Trophoblast cell (in vitro differentiated cells and primary cell): ENCODE measurements at regions not wholly inside any gene's neighbourhood (a gene's known extent, or its start where the extent isn't known, plus 50 kb on each side); places are given as distances from the start of the nearest gene placed in this dataset.
"Not testable (repeated sequence)": the region's sequence is repeated elsewhere in the genome, so short reads cannot be mapped to it uniquely, and the experiment has no call there.

Source experiments
- DNase-seq, 2 donors: peaks; one replicate each; pipeline ENCODE4 v3.0.0-alpha.2; 2016
- H2AFZ ChIP-seq: 2 replicates; pipeline ENCODE4 v1.6.1; 2013; ENCODE audit warnings: low read length, moderate library complexity, mild to moderate bottlenecking; ENCODE audit not compliant: insufficient read depth, poor library complexity
- H2AK5ac ChIP-seq: 2 replicates; pipeline ENCODE4 v1.6.1; 2013; ENCODE audit warnings: mild to moderate bottlenecking, low read length
- H2BK120ac ChIP-seq: 2 replicates; pipeline ENCODE4 v1.6.1; 2013; ENCODE audit warnings: low read length, mild to moderate bottlenecking, moderate library complexity; ENCODE audit not compliant: insufficient read depth, poor library complexity
- H2BK12ac ChIP-seq: 2 replicates; pipeline ENCODE4 v1.6.1; 2013; ENCODE audit warnings: mild to moderate bottlenecking, low read length, moderate library complexity
- H2BK5ac ChIP-seq: 2 replicates; pipeline ENCODE4 v1.6.1; 2013; ENCODE audit warnings: low read length, low read depth, moderate library complexity, mild to moderate bottlenecking; ENCODE audit not compliant: poor library complexity
- H3K14ac ChIP-seq: 2 replicates; pipeline ENCODE4 v1.6.1; 2013; ENCODE audit warnings: mild to moderate bottlenecking, low read length
- H3K18ac ChIP-seq: 2 replicates; pipeline ENCODE4 v1.6.1; 2013; ENCODE audit warnings: mild to moderate bottlenecking, low read length
- H3K23ac ChIP-seq: 2 replicates; pipeline ENCODE4 v1.6.1; 2013; ENCODE audit warnings: low read length
- H3K27ac ChIP-seq: 2 replicates; pipeline ENCODE4 v1.5.1; 2013; ENCODE audit warnings: low read depth, mild to moderate bottlenecking, inconsistent platforms, low read length, moderate library complexity
- H3K27me3 ChIP-seq: 2 replicates; pipeline ENCODE4 v1.6.1; 2013; ENCODE audit warnings: inconsistent platforms, mild to moderate bottlenecking, low read length, moderate library complexity; ENCODE audit not compliant: insufficient read depth
- H3K36me3 ChIP-seq, 2 experiments: 1 replicate in 1 of 2; 2 replicates in 1 of 2; pipeline ENCODE4 v1.6.1; 2013; ENCODE audit warnings: low read length in 2 of 2, mild to moderate bottlenecking in 2 of 2, moderate library complexity in 1 of 2; ENCODE audit not compliant: insufficient read depth in 2 of 2, control insufficient read depth in 1 of 2
- H3K4ac ChIP-seq: 2 replicates; pipeline ENCODE4 v1.6.1; 2013; ENCODE audit warnings: low read depth, mild to moderate bottlenecking, low read length, moderate library complexity
- H3K4me1 ChIP-seq, 2 experiments: 1 replicate in 1 of 2; 2 replicates in 1 of 2; pipeline ENCODE4 v1.6.1; 2013; ENCODE audit warnings: low read length in 2 of 2, mild to moderate bottlenecking in 2 of 2, moderate library complexity in 1 of 2; ENCODE audit not compliant: insufficient read depth in 2 of 2, control insufficient read depth in 1 of 2
- H3K4me2 ChIP-seq: 2 replicates; pipeline ENCODE4 v1.6.1; 2013; ENCODE audit warnings: inconsistent platforms, mild to moderate bottlenecking, low read length, moderate library complexity
- H3K4me3 ChIP-seq: 2 replicates; pipeline ENCODE4 v1.5.1; 2013; ENCODE audit warnings: mild to moderate bottlenecking, low read depth, low read length, inconsistent platforms
- H3K79me1 ChIP-seq: one replicate; pipeline ENCODE4 v1.6.1; 2013; ENCODE audit warnings: low read length
- H3K79me2 ChIP-seq: 2 replicates; pipeline ENCODE4 v1.6.1; 2013; ENCODE audit warnings: low read length, mild to moderate bottlenecking; ENCODE audit not compliant: control insufficient read depth, insufficient read depth, poor library complexity
- H3K9ac ChIP-seq: 2 replicates; pipeline ENCODE4 v1.6.1; 2013; ENCODE audit warnings: mild to moderate bottlenecking, low read length
- H3K9me3 ChIP-seq: 2 replicates; pipeline ENCODE4 v1.6.1; 2013; ENCODE audit warnings: low read depth, mild to moderate bottlenecking, control low read depth, inconsistent platforms, low read length; ENCODE audit not compliant: insufficient read depth
- H4K12ac ChIP-seq: 2 replicates; pipeline ENCODE4 v1.6.1; 2013; ENCODE audit warnings: low read depth, mild to moderate bottlenecking, low read length, moderate library complexity
- H4K8ac ChIP-seq: 2 replicates; pipeline ENCODE4 v1.6.1; 2013; ENCODE audit warnings: low read depth, mild to moderate bottlenecking, low read length, moderate library complexity
- H4K91ac ChIP-seq: one replicate; pipeline ENCODE4 v1.6.1; 2013; ENCODE audit warnings: low read depth, mild to moderate bottlenecking, low read length, moderate library complexity
- WGBS: extraction: QIAGEN DNeasy Blood & Tissue Kit; methylation state at CpG from one replicate; pipeline ENCODE4 v1.1.7; 2013; ENCODE audit warnings: missing lambda C conversion rate; ENCODE audit not compliant: insufficient read length, insufficient coverage; ENCODE audit errors: extremely low coverage; 5-methylcytosine and 5-hydroxymethylcytosine counted together

- not testable (repeated sequence) for H3K18ac ChIP-seq, H3K27me3 ChIP-seq, H2BK5ac ChIP-seq
Observed at GRCh38 chr4:189654396-189654795, 286.3 kb upstream of the FRG1 start.

GRCh38 chr4:189655817-189656216 lies 284.9 kb upstream of the FRG1 start:
- H3K14ac ChIP-seq, H3K4me1 ChIP-seq, H3K9ac ChIP-seq, H4K91ac ChIP-seq, H2BK120ac ChIP-seq, H2BK12ac ChIP-seq, H3K36me3 ChIP-seq, H4K12ac ChIP-seq, H3K23ac ChIP-seq, H2AK5ac ChIP-seq, H3K18ac ChIP-seq, H3K4me3 ChIP-seq, H3K79me2 ChIP-seq, H3K4me2 ChIP-seq, H2BK5ac ChIP-seq, H3K27me3 ChIP-seq, H3K27ac ChIP-seq, H3K4ac ChIP-seq, DNase-seq, H4K8ac ChIP-seq, H3K79me1 ChIP-seq, H2AFZ ChIP-seq, H3K9me3 ChIP-seq: not testable (repeated sequence)
- no CpG with 5 or more reads among the region's 8 CpGs for WGBS

More at GRCh38 chr4:189654396-189654795, 286.3 kb upstream of the FRG1 start:
- H3K4me2 ChIP-seq, H4K91ac ChIP-seq, DNase-seq, H2BK12ac ChIP-seq, H2AK5ac ChIP-seq, H3K9ac ChIP-seq, H3K4me3 ChIP-seq, H2AFZ ChIP-seq, H3K79me2 ChIP-seq, H3K4me1 ChIP-seq, H3K9me3 ChIP-seq, H3K36me3 ChIP-seq, H3K27ac ChIP-seq, H4K12ac ChIP-seq, H4K8ac ChIP-seq, H3K14ac ChIP-seq, H3K79me1 ChIP-seq, H3K23ac ChIP-seq, H2BK120ac ChIP-seq, H3K4ac ChIP-seq: not testable (repeated sequence)
- WGBS, result no CpG with 5 or more reads among the region's 9 CpGs

DNA sequence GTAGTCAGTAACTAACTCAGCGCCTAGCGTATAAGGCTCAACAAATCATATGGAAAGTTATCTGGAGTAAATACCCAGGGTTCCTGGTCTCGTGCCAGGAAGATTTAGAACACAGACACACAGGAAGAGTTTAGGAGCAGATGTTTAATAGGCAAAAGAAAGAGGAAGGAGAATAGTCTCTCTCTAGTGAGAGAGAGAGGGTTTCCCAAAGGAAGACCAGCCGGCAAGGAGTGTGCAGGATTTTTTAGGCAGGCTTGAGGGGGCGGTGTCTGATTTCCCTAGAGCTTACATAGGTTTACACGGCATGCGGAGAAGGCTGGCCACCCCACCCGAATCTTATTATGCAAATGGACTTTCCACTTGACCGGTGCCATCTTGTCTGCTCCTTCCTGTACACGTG lies 284.0 kb upstream of the FRG1 start:
- H3K23ac ChIP-seq, result no peak overlapping the region
- H3K4me2 ChIP-seq, result no peak overlapping the region
- no peak overlapping the region for H3K18ac ChIP-seq
- no peak overlapping the region for H3K27ac ChIP-seq
- no peaks in the 10 kb centered on the region for H3K79me2 ChIP-seq
- H3K79me1 ChIP-seq, result no peaks in the 10 kb centered on the region
- no peaks in the 10 kb centered on the region for H3K4me1 ChIP-seq
- no peaks in the 10 kb centered on the region for H3K27me3 ChIP-seq
- no CpG with 5 or more reads among the region's 10 CpGs for WGBS
- H3K14ac ChIP-seq, result no peak overlapping the region
- H2AFZ ChIP-seq, result no peak overlapping the region
- no peaks in the 10 kb centered on the region for H3K9me3 ChIP-seq
- H3K4ac ChIP-seq, result no peak overlapping the region
- H4K8ac ChIP-seq, result no peak overlapping the region
- no peak overlapping the region for H2BK5ac ChIP-seq
- no peak overlapping the region for H3K4me3 ChIP-seq
- H3K9ac ChIP-seq, result no peak overlapping the region
- no peak overlapping the region for H2BK12ac ChIP-seq
- no peak overlapping the region for H2BK120ac ChIP-seq
- H2AK5ac ChIP-seq, result no peak overlapping the region
- no peaks in the 10 kb centered on the region for H3K36me3 ChIP-seq
- H4K12ac ChIP-seq, result no peak overlapping the region
- H4K91ac ChIP-seq, result no peak overlapping the region
- peak in 1 of 2 donors; percentile 7 for DNase-seq

DNA sequence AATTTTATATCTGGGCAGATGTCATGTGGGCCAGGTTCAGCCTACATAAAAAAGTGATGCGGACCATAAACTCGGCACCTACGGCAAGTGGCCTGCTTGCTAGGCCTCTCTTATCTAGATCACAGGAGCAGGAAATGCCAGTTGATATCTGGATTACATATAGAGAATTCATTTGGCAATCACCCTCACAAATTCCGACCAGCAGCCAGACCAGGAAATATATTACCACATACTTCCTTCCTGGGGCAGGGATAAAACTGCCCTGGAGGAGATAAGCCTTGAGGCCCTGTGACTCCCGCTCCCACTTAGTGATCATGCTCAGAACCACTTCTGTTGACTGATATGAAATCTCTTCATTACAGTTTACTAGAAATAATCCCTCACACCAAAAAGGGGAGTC lies 282.4 kb upstream of the FRG1 start:
- H3K18ac ChIP-seq, H3K9ac ChIP-seq, H2AFZ ChIP-seq, H3K27me3 ChIP-seq, H3K14ac ChIP-seq, H3K23ac ChIP-seq, H2BK12ac ChIP-seq, H4K12ac ChIP-seq, H2BK120ac ChIP-seq, H2AK5ac ChIP-seq, H3K4me3 ChIP-seq, H3K79me1 ChIP-seq, H2BK5ac ChIP-seq, H3K36me3 ChIP-seq, H3K9me3 ChIP-seq, H3K4ac ChIP-seq, H3K4me2 ChIP-seq, H3K27ac ChIP-seq, H4K91ac ChIP-seq, H4K8ac ChIP-seq, H3K4me1 ChIP-seq, H3K79me2 ChIP-seq: not testable (repeated sequence)
- peak; percentile 20 to 40 for DNase-seq
- no CpG with 5 or more reads among the region's 5 CpGs for WGBS
